NCI-H2196 (cell line): ENCODE measurements at regions not wholly inside any gene's neighbourhood (a gene's known extent, or its start where the extent isn't known, plus 50 kb on each side); places are given as distances from the start of the nearest gene placed in this dataset.
"Not testable (repeated sequence)": the region's sequence is repeated elsewhere in the genome, so short reads cannot be mapped to it uniquely, and the experiment has no call there.

Source experiments
- DNase-seq: peaks from one replicate; lab custom pipeline; 2025; ENCODE audit not compliant: unreplicated experiment; lab: John Stamatoyannopoulos, UW

DNA sequence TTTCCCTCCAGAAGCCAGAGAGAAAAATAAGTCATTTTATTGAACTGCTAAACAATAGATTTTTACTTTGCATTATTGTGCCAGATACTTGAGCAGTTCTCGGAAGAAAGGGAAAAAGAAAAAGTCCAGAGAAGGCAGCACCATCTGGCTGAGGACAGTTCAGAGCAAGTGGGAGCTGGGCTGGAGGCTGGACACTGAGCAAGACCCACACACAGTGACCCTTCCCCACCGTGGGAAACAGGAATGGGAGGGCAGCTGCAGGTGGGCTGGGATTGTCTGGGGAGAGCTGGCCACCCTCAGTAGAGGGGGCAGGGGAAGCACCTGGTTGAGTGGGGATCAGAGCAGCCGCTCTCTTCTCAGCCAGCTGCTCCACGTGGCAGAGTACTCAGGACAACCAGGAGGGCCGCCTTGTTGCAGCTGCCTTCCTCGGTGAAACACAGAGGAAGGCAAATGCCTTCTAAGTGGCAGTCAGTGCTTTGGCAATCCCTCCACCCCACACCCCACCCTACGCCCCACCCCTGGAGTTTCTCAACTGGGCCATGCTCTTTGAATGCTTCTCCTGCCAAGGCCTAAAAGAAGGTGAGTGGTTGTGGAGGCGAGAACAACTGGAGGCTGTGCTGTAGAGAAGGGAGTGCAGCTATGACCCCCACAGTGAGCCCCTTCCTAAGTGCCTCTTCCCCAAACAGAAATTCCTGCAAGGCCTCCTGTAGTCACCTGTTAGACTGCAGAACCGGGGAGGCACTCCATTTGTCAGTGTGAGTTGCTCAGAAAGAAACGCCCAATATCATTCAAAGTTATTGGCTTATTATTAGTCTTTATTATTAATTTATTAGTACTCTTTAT is 179.3 kb downstream of the ZIC5 start:
- DNase-seq: no peak

DNA sequence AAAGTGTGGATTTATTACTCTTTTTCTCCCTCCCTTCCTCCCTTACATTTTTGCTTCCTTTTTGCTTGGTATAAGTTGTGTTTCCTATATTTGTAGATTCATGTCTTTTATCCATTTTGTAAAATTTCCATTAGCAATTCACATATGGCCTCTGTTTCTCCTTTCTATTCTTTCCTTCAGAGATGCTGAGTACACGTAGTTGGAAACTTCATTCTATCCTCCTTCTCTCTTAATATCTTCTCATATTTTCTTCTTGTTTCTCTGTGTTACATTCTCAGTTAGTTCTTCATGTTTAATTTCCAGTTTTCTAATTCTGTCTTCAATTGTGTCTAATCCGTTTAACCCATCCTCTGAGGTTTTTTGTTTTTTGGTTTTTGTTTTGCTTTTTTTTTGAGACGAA is 188.9 kb downstream of the ZIC5 start:
- no peak for DNase-seq

DNA sequence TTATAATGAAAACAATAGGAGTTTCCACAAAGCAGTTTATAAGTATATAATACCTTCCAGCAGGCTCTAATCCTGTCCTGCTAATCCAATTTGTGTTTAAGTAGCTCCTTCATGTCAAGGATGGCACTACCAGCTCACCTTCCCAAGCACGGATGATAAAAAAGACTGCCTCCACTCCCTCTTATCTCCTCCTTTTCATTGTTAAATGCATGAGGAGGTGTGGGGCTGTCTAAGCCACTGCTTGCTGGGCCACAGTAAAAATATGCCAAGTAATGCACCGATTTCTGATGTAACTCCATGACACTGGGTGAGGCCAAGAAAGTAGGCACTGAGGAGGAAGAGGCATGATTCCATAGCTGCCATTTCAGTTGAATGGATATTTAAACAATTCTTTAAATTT is 193.1 kb downstream of the ZIC5 start:
- no peak for DNase-seq

DNA sequence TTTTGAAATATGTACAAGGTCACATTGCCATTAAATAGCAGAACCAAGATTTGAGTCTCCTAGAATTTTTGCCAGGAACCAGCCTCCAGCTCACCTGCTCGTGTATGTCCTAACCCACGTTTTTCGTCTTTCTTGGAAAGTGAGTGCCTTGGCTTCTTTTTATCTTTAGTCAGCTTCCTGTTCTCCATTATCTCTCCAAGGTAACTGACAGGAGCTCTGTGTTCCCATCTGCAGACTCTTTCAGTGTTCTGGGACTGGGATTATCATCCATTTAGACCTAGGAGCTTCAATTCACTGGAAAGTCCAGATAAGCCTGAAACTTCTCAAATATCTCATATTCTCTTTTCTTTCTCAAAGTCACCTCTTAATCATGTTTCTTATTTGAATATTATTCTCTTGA is 193.7 kb downstream of the ZIC5 start:
- DNase-seq: no peak

DNA sequence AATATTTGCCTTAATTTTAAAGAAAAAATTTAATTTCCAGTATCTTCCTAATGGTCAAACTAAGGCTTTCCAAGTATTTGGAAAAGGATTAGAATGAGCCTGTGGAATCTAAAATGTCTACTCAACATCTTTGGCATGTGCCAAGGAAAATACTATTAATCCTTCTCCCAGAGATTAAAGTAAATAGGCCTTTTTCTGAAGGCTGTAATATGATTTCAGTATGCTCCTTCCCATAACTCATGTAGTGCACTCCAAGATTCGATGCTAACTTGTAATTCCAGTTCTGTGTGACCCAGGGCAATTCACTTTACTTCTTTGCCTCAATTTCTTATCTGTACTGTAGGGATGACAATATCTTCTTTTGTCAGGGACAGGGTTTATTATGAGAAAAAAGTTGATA is 196.9 kb downstream of the ZIC5 start:
- DNase-seq: no peak

DNA sequence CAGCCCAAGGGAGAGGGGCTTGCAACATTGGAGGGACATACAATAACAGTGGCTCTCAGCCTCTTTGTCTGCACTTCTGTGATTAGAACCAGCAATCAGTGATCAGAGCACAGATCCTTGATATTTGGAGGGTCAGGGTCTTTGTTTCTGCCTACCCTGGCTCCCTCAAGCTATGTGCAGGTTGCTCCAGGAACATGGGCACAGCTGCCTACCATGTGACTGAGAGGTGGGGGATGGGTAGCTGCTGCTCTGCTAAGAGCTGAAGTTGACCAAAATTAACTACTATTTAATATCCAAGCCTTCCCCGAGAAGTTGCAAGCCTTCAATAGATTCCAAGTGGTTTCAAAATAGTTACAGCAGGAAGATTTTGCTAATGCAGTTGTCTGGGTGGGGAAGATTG is 202.6 kb downstream of the ZIC5 start:
- DNase-seq: no peak

DNA sequence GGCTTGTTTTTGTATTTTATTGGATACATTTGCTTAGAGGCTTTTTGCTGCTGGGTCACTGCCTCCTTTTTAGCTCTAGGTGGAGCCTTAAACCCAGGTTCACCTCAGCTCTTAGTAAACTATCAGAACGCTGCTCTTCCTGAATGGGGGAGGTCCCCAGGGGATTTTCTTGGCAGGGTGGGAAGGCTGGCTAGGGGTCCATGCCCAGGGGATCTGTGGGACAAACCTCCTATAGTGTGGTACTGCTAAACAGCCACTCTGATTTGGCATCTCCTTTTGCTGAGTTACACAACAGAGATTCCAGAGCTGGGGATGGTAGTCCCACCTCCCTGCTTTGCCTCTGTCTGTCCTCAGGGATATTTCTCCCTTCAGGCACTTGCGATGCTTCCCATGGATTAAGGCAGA is 204.9 kb downstream of the ZIC5 start:
- no peak for DNase-seq

DNA sequence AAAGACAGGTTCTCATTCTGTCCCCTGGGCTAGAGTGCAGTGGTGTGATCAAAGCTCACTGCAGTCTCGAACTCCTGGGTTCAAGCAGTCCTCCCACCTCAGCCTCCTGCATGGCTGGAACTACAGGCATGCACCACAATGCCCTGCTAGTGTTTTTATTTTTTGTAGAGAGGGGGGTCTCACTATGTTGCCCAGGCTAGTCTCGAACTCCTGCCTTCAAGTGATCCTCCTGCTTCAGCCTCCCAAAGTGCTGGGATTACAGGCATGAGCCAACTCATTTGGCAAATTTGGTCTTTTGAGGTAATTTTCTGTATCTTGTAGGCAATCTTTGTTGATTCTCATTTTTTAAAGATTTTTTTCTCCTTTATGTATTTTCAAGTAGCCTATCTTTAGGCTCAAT is 205.7 kb downstream of the ZIC5 start:
- no peak for DNase-seq

DNA sequence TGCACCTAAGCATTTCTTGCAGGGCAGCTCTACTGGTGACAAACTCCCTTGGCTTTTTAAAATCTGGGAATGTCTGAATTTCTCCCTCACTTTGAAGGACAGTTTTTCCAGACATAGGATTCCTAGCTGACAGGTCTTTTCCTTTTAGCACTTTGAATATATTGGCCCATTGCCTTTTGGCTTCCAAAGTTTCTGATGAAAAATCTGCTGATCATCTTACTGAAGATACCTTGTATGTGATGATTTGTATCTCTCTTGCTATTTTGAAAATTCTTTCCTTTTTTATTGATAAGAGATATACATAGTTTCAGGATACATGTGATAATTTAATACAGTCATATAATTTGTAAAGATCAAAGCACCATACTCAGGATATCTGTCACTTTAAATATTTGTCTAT is 211.1 kb downstream of the ZIC5 start:
- DNase-seq: no peak

DNA sequence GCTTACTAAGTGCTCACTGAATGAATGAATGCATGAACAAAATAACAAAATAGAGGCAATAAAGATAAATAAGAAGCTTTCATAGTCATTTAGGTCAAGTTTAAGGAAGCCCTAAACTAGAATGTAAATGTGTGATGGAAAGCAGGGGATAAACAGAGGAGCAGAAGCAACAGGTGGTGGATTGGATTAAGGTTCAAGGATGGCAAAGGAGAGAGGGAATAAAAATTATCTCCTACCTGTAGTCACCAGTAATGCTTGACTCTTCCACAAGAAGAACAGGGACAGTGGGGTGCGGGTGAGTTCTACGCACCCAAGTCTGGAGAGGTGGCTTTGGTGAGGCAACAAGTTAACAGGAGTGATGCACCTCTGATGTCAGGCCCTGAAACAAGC is 212.4 kb downstream of the ZIC5 start:
- DNase-seq: no peak

DNA sequence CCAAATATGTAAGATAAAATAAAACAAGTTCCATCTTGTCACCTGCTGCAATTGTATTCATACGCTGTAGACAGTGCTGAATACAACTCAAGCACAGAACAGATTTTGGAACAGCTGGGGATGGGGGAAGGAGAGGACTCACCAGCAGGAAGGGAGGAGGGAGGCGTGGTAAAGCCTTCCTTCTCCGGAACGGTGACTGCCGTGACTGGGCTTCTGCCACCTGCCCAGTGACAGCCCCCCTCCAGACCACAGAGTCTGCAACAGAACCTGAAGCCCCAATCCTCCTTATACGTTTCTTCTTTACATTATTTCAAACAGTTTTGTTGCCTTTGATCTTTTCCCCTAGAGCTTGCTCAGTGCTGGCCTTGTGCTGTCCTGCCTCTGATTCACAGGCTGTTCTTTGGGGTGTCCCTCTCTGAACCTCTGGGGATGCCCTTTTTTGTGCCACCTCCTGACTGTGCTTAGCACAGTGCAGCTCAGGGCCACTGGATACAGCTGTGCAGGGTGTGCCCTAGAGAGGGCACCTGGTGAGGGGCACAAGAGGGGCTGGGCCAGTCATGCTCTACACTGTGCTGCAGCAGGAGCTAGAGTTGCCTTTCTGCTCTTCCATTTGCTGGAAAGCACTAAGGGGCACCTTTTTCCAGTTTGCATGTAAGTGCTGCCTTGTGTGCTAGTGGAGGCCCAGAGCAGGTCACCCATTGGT is 213.0 kb downstream of the ZIC5 start:
- no peak for DNase-seq

DNA sequence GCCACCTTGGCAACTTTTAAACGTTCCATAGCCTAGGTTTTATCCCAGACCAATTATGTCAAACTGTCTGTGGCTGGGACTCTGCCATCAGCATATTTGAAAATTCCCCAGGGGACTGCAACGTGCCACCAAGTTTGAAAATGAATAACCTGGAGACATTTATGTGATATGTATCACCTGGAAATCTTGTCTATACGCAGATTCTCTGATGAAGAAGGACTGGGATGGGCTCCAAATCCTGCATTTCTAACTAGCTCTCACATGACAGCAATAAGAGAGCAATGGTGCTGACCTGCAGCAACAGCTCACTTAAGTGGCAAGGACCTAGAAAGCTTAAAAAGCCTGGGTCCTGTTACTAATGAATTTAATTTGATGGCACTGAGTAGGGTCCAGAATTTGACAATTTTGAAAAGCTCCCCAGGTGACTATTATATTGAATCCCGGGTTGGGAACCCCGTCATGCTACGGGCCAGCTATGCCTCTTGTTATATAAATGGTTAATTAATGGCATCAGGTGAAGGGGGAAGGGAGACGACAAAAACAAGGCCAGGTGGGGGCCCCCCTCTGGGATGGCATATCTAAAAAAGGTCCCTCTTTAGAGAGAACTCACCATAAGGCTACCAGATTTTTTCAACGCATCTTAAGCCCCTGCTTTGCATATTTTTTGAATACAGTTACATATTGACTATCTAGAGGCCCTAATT is 213.7 kb downstream of the ZIC5 start:
- DNase-seq: no peak

DNA sequence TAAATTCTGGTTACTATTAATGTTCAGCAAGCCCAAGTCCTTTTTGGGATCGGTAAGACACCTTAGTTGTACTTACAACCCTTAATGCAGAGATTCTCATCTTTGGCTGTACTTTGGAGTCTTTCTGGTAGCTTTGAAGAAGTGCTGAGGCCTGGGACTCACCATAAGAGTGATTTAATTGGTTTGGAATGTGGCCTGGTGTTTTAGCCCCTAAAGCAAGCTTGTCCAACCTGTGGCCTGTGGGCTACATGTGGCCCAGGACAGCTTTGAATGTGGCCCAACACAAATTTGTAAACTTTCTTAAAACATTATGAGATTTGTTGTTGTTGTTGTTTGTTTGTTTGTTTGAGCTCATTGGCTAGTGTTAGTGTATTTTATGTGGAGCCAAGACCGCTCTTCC is 215.3 kb downstream of the ZIC5 start:
- DNase-seq: no peak

DNA sequence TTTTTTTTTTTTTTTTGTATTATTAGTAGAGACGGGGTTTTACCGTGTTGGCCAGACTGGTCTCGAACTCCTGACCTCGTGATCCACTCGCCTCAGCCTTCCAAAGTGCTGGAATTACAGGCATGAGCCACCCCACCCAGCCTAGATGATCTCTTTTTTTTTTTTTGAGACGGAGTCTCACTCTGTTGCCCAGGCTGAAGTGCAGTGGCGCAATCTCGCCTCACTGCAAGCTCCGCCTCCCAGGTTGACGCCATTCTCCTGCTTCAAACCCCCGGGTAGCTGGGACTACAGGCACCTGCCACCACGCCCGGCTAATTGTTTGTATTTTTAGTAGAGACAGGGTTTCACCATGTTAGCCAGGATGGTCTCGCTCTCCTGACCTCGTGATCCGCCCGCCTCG is 216.8 kb downstream of the ZIC5 start:
- DNase-seq: not testable (repeated sequence)

DNA sequence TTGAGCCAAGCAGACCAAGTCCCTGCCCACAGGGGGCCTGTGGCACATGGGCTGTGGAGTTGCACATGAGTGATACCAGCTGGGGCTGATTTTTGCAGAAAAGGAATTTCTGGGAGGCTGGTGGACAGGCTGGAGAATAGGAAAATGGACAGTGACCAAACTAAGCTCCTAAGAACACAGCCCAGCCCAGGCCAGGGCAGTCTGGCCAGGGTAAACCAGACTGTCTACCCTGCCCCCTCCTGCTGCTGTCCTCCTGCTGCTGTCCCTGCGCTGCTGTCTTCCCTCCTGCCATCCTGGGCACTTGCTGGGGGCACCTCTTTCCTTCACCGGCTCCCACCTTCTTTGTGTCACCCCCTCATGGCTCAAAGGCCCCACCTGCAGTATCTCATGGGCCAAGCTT is 219.2 kb downstream of the ZIC5 start:
- DNase-seq: no peak

DNA sequence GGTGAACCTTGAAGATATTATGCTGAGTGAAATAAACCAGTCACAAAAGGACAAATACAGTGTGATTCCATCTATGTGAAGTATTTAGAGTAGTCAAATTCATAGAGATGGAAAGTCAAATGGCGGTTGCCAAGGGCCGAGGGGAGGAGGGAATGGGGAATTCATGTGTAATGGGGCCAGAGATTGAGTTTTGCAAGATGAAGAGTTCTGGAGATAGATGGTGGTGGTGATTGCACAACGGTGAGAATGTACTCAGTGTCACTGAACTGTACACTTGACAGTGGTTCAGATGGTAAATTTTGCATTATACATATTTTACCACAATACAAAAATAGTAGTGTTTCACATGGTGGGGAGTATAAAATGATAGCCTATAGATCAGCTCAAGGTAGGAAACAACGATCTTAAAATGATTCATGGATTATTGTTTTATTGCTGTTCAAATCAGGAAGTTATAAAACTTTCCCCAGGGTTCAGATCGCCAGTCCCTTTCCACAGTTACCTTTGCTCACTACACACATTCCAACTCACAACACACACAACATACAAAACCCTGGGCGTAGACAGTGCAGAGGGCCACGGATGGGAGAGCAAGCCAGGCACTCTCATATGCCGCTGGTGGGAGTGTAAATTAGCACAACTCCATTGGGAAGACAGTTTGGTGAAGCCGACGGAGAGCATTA is 219.9 kb downstream of the ZIC5 start:
- DNase-seq: no peak

DNA sequence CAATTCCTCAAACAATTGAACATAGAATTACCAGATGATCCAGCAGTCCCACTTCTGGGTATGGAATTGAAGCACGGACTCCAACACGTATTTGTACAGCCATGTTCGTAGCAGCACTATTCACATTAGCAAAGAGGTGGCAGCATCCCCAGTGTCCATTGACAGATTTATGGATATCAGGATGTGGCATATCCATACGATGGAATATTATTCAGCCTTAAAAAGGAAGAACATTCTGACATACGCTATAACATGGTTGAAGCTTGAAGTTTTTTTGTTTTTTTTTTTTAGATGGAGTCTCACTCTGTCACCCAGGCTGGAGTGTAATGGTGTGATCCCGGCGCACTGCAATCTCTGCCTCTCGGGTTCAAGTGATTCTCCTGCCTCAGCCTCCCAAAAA is 220.6 kb downstream of the ZIC5 start:
- no peak for DNase-seq

DNA sequence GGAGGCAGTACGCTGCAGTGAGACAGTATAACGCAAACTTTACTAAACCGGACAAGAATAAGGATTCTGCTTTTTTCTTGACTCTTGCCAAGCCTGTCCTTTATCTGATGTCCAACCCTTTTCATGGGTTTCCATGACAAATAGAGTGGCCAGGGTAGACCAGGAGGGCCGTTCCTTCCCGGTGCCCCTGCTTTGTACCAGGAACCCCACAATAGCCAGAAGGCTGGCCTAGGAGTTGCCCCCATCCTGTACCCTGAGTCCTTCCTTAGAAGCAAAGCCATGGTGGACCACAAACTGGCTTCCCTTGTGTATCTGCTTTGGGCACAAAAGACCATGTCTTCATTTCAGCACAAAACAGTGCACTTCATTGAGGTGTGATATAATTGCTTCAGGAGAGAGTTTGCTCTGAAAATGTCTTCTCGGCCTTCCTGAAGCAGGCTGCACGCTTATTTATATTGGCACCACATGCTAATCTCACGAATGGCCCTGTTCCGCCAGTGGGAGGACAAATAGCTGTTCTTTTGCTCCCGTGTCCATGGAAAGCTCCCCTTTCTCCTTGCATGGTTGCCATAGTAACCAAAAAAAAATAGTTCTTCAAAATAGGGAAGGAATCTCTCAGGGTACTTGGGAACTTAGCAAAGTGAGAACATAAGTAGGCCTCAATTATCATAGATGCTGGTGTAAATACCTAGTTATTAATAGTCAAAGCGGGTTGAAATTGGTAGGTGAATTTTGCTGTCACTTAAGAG is 222.1 kb downstream of the ZIC5 start:
- no peak for DNase-seq

DNA sequence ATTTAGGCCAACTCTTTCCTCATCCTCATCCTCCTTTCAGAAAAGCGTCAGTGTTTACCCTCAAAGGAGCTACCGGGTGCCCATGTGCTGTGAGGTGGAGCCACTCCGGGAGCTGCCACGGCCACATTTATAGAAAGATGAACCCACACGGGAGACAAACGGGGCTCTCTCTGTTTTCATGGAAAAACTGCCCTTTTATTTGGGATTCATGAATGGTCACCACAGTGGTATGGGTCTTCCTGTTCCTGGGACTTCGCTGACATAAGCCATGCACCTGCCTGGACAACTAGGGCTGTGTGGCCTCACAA is 224.2 kb downstream of the ZIC5 start:
- DNase-seq: no peak

DNA sequence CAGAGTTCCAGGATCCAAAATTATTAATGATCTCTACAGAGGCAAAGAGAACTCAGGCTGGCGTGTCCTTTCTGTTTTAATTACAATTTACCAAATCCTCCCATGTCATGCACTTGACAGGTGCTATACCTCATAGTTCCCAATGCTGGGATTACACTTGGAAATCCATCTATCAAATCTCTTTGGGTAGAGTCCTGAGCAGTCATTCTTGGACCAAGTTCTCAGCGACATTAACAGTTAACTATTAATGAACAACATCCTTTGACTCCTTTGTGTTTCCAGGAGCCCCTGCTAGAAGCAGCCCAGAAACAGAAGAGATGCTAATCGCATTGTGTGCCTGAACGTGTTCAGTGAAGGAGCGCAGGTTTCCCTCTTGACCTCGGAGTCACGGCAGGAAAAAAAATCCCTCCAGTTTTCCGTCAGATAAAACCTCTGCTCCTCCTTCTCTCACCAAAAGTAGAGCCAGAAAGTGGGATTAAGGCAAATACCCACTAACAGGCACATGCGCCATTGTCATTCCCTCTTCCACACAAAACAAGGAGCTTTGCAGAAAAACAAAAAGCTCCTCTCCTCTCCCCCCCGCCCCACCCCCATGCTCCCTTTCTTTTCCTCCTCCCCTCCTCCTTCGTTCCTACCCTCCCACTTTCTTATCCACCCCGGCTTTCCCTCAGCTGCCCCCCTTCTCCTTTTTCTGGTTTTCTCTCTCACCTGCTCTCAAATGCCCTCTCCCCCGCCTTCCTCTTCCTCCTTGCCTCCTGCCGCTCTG is 224.7 kb downstream of the ZIC5 start:
- no peak for DNase-seq
